ENCODE measurements at regions not wholly inside any gene's neighbourhood (a gene's known extent, or its start where the extent isn't known, plus 50 kb on each side); places are given as distances from the start of the nearest gene placed in this dataset.
"Not testable (repeated sequence)": the region's sequence is repeated elsewhere in the genome, so short reads cannot be mapped to it uniquely, and the experiment has no call there.

DNA sequence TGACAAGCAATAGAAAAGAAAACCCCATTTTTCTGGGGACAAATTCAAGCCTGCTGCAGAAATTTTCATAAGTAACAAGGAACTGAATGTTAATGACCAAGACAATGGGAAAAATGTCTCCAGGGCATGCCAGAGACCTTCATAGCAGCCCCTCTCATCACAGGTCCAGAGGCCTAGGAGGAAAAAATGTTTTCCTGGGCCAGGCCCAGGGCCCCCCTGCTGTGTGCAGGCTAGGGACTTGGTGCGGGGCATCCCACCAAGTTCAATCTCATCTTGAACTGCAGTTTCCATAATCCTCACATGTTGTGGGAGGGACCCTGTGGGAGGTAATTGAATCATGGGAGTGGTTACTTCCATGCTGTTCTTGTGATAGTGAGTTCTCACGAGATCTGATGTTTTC, 211.5 kb upstream of the GRIA3 start:
- no CpG with 5 or more reads among the region's 2 CpGs for WGBS (ENCODE audit: insufficient coverage)
- Histone ChIP-seq H3K9me3 (ENCODE audit: control extremely low read depth in 1 of 3, control insufficient read depth in 2 of 3, insufficient read depth in 1 of 3, low read length in 2 of 3) (peaks cover 0 to 3% (median 0%) of the 10 kb centered on the region in 3 donors), H3K27ac (ENCODE audit: low read length in 2 of 2) (no peak overlapping the region), H3K4me3 (ENCODE audit: control extremely low read depth in 1 of 5, extremely low read depth in 1 of 5, insufficient read depth in 1 of 5, low read depth in 2 of 5, low read length in 4 of 5) (no peak overlapping the region), H4K20me1 (ENCODE audit: control insufficient read depth, insufficient read depth, low read length, poor library complexity, severe bottlenecking) (no peaks in the 10 kb centered on the region), H3K9ac (ENCODE audit: low read length) (no peak overlapping the region), H2AFZ (ENCODE audit: insufficient read depth, low read depth, low read length, poor library complexity, severe bottlenecking) (no peak overlapping the region), H3K79me2 (ENCODE audit: control insufficient read depth, insufficient read depth, low read length) (no peaks in the 10 kb centered on the region), H3K36me3 (replicated peaks in 1 of 2; ENCODE audit: control extremely low read depth in 1 of 2, control insufficient read depth in 1 of 2, extremely low read depth in 1 of 2, insufficient read depth in 2 of 2, low read length in 1 of 2) (no peaks in the 10 kb centered on the region), H3K4me1 (ENCODE audit: control insufficient read depth in 2 of 2, insufficient read depth in 2 of 2, low read length in 2 of 2) (no peaks in the 10 kb centered on the region), H3K4me2 (replicated peaks; ENCODE audit: low read depth, low read length, poor library complexity, severe bottlenecking) (no peak overlapping the region), H3K27me3 (replicated peaks in 1 of 4; ENCODE audit: control extremely low read depth in 1 of 4, control insufficient read depth in 3 of 4, insufficient read depth in 4 of 4, low read length in 3 of 4) (no peaks in the 10 kb centered on the region)
- ChIA-PET POLR2A (no interaction called here), CTCF (no interaction called here)
- Mint-ChIP-seq H3K27me3 (no peaks in the 10 kb centered on the region), H3K27ac (no peak overlapping the region), H3K4me1 (no peaks in the 10 kb centered on the region), H3K4me3 (no peak overlapping the region), H3K9me3 (ENCODE audit: insufficient read depth) (no peaks in the 10 kb centered on the region)
- intact Hi-C loops (cut with micrococcal nuclease), result no loop called here
- TF ChIP-seq, protein P1, sequence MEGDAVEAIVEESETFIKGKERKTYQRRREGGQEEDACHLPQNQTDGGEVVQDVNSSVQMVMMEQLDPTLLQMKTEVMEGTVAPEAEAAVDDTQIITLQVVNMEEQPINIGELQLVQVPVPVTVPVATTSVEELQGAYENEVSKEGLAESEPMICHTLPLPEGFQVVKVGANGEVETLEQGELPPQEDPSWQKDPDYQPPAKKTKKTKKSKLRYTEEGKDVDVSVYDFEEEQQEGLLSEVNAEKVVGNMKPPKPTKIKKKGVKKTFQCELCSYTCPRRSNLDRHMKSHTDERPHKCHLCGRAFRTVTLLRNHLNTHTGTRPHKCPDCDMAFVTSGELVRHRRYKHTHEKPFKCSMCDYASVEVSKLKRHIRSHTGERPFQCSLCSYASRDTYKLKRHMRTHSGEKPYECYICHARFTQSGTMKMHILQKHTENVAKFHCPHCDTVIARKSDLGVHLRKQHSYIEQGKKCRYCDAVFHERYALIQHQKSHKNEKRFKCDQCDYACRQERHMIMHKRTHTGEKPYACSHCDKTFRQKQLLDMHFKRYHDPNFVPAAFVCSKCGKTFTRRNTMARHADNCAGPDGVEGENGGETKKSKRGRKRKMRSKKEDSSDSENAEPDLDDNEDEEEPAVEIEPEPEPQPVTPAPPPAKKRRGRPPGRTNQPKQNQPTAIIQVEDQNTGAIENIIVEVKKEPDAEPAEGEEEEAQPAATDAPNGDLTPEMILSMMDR (IDR thresholded peaks at IDR 0.05), result no peak
- TF ChIP-seq EZH2 (IDR thresholded peaks at IDR 0.05; ENCODE audit: borderline replicate concordance, insufficient read depth, low read depth, low read length, poor library complexity, severe bottlenecking), result no peak
- no peak for ATAC-seq (ENCODE audit: low read depth)
- DNase-seq, result no peak

DNA sequence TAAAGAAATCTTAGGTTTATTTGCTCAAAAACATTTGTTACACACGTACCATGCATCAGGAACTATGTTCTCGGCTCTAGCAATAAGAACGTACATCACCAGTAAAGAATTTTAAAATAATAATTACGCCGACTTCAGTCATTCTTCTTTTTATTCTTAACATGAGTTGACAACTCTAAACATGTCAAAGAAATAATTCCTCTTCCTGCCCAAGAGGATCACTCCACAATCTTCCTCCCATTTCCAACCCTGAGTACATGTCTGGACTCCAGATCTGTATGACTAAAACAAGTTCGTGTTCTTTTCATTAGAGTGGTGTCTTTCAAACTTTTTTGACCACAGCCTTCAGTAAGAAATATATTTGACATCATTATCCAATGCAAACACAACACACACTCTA, 201.6 kb upstream of the GRIA3 start:
- H4K20me1 ChIP-seq (ENCODE audit: control insufficient read depth, insufficient read depth, low read length, poor library complexity, severe bottlenecking), result no peaks in the 10 kb centered on the region
- no peak overlapping the region for H3K27ac ChIP-seq (ENCODE audit: low read length in 2 of 2)
- POLR2A ChIA-PET, result no interaction called here
- Mint-ChIP-seq H3K27ac (no peak overlapping the region), H3K4me3 (no peak overlapping the region), H3K27me3 (no peaks in the 10 kb centered on the region), H3K4me1 (no peaks in the 10 kb centered on the region), H3K9me3 (ENCODE audit: insufficient read depth) (peaks cover 2% of the 10 kb centered on the region)
- intact Hi-C loops (cut with micrococcal nuclease), result no loop called here
- no peaks in the 10 kb centered on the region for H3K9me3 ChIP-seq (ENCODE audit: control extremely low read depth in 1 of 3, control insufficient read depth in 2 of 3, insufficient read depth in 1 of 3, low read length in 2 of 3)
- WGBS (ENCODE audit: insufficient coverage), result 100% methylated on average over 2 of the region's 6 CpGs
- TF ChIP-seq, protein P1 (IDR thresholded peaks at IDR 0.05), result no peak
- TF ChIP-seq EZH2 (IDR thresholded peaks at IDR 0.05; ENCODE audit: borderline replicate concordance, insufficient read depth, low read depth, low read length, poor library complexity, severe bottlenecking), result no peak
- H3K27me3 ChIP-seq (replicated peaks in 1 of 4; ENCODE audit: control extremely low read depth in 1 of 4, control insufficient read depth in 3 of 4, insufficient read depth in 4 of 4, low read length in 3 of 4), result no peaks in the 10 kb centered on the region
- H3K4me2 ChIP-seq (replicated peaks; ENCODE audit: low read depth, low read length, poor library complexity, severe bottlenecking), result no peak overlapping the region
- H2AFZ ChIP-seq (ENCODE audit: insufficient read depth, low read depth, low read length, poor library complexity, severe bottlenecking), result no peak overlapping the region
- ATAC-seq (ENCODE audit: low read depth) (no peak), DNase-seq (no peak)
- no peaks in the 10 kb centered on the region for H3K36me3 ChIP-seq (replicated peaks in 1 of 2; ENCODE audit: control extremely low read depth in 1 of 2, control insufficient read depth in 1 of 2, extremely low read depth in 1 of 2, insufficient read depth in 2 of 2, low read length in 1 of 2)
- H3K79me2 ChIP-seq (ENCODE audit: control insufficient read depth, insufficient read depth, low read length), result no peaks in the 10 kb centered on the region
- H3K4me3 ChIP-seq (ENCODE audit: control extremely low read depth in 1 of 5, extremely low read depth in 1 of 5, insufficient read depth in 1 of 5, low read depth in 2 of 5, low read length in 4 of 5), result no peak overlapping the region
- H3K9ac ChIP-seq (ENCODE audit: low read length), result no peak overlapping the region
- CTCF ChIA-PET, result no interaction called here
- no peaks in the 10 kb centered on the region for H3K4me1 ChIP-seq (ENCODE audit: control insufficient read depth in 2 of 2, insufficient read depth in 2 of 2, low read length in 2 of 2)

DNA sequence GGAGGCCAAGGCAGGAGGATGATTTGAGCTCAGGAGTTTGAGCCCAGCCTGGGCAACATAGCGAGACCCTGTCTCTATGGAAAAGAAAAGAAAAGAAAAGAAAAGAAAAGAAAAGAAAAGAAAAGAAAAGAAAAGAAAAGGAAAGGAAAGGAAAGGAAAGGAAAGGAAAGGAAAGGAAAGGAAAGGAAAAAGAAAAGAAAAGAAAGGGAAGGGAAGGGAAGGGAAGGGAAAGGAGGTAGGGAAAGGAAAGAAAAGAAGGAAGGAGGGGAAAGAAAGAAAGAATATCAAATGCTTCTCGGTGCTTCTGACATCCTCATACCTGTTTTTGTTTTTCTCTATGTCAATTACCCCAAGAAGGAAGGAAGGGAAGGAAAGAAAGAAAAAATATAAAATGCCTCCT, 181.2 kb upstream of the GRIA3 start:
- H3K36me3 ChIP-seq (replicated peaks in 1 of 2; ENCODE audit: control extremely low read depth in 1 of 2, control insufficient read depth in 1 of 2, extremely low read depth in 1 of 2, insufficient read depth in 2 of 2, low read length in 1 of 2); H4K20me1 ChIP-seq (ENCODE audit: control insufficient read depth, insufficient read depth, low read length, poor library complexity, severe bottlenecking); H3K4me3 ChIP-seq (ENCODE audit: control extremely low read depth in 1 of 5, extremely low read depth in 1 of 5, insufficient read depth in 1 of 5, low read depth in 2 of 5, low read length in 4 of 5); H3K9me3 ChIP-seq (ENCODE audit: control extremely low read depth in 1 of 3, control insufficient read depth in 2 of 3, insufficient read depth in 1 of 3, low read length in 2 of 3); H3K4me1 ChIP-seq (ENCODE audit: control insufficient read depth in 2 of 2, insufficient read depth in 2 of 2, low read length in 2 of 2); POLR2A ChIA-PET; H3K27ac ChIP-seq (ENCODE audit: low read length in 2 of 2); intact Hi-C loops (cut with micrococcal nuclease); DNase-seq; H2AFZ ChIP-seq (ENCODE audit: insufficient read depth, low read depth, low read length, poor library complexity, severe bottlenecking); ATAC-seq (ENCODE audit: low read depth); H3K4me1 Mint-ChIP-seq; H3K27ac Mint-ChIP-seq; H3K27me3 Mint-ChIP-seq; H3K79me2 ChIP-seq (ENCODE audit: control insufficient read depth, insufficient read depth, low read length); H3K4me3 Mint-ChIP-seq; CTCF ChIA-PET; H3K27me3 ChIP-seq (replicated peaks in 1 of 4; ENCODE audit: control extremely low read depth in 1 of 4, control insufficient read depth in 3 of 4, insufficient read depth in 4 of 4, low read length in 3 of 4); H3K4me2 ChIP-seq (replicated peaks; ENCODE audit: low read depth, low read length, poor library complexity, severe bottlenecking); H3K9ac ChIP-seq (ENCODE audit: low read length); H3K9me3 Mint-ChIP-seq (ENCODE audit: insufficient read depth): not testable (repeated sequence)
- WGBS (ENCODE audit: insufficient coverage), result 100% methylated on average over 1 of the region's 2 CpGs

Measured in B cell (primary cell).